ENCODE measurements at regions not wholly inside any gene's neighbourhood (a gene's known extent, or its start where the extent isn't known, plus 50 kb on each side); places are given as distances from the start of the nearest gene placed in this dataset.

DNA sequence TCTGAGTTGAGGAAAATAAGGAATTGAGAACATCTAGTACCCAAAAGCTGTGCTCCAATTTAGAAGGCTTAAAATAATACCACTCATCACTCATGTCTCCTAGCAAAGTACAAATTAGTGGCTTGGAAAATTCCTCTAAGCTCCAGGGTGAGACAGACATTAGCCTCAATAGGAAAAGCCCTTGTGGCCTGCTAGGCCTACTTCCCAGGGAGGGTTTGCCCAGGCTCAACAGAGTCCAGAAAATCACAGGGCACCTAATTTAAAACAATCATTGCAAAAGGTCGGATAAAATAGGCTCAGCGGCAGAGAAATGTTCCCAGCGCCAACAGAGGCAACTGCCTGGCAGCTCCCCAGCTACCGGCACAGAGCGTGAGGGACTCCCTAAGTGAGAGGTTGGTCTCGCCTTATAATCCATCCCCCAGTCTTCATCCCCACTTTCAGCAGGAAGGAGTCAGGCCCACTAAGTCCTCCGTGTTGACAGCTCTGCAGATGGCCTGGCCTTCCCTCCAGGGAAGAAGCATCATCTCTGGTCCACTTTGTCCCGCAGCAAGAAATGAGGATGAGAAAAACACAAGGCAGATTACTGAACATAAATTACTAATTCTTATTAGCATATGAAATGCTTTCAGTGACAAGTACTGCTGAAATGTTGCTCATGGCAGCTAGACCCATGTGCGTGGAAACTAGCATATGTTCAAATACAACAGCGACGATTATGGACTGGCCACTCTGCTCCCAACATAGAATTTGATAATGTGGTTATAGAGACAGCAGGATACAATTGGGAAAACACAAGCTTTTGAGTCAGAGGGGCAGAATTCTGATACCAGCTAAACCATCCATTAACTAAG lies 1177.7 kb upstream of the AUTS2 start:
- no peak for DNase-seq

DNA sequence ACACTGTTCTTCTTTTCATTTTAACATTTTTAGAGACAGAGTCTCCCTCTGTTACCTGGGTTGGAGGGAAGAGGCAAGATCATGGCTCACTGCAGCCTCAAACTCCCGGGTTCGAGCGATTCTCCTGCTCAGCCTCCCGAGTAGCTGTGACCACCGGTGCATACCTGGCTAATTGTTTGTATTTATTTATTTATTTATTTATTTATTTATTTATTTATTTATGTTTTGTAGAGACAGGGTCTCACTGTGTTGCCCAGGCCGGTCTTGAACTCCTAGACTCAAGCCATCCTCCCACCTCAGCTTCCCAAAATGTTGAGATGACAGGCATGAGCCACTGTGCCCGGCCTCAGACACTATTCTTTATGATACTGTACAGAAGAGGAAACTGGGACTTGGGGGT lies 1176.6 kb upstream of the AUTS2 start:
- no peak for DNase-seq

DNA sequence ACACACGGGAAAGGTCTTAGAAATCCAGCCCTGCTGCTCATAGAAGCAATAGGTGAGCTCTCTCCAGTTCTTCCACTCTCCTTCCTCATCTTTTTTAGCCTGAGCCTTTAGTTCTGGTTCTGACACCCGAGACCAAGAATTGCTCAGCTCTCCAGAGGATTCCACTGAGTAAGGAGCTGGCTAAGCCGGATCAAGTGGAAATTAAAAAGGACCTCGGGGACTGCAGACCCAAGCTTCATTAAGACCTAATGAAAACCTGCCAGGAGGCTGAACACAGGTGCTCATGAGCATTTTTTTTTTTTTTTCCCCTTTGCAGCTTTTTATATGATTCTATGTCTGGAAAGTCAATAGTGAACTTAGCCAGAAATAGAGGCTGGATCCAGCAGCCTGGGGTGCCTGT lies 1176.0 kb upstream of the AUTS2 start:
- no peak for DNase-seq

GRCh38 chr7:68423356-68423755 lies 1174.9 kb upstream of the AUTS2 start:
- DNase-seq = no peak

GRCh38 chr7:68424658-68425297 lies 1173.5 kb upstream of the AUTS2 start:
- no peak for DNase-seq

DNA sequence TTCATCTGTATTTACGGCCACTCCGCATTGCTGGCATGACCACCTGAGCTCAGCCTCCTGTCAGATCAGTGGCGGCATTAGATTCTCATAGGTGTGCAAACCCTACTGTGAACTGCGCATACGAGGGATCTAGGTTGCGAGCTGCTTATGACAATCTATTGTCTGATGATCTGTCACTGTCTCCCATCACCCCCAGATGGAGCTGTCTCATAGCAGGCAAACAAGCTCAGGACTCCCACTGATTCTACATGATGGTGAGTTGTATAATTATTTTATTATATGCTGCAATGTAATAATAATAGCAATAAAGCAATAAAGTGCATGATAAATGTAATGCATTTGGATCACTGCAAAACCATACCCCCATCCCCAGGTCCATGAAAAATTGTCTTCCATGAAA lies 1172.9 kb upstream of the AUTS2 start:
- no peak for DNase-seq

DNA sequence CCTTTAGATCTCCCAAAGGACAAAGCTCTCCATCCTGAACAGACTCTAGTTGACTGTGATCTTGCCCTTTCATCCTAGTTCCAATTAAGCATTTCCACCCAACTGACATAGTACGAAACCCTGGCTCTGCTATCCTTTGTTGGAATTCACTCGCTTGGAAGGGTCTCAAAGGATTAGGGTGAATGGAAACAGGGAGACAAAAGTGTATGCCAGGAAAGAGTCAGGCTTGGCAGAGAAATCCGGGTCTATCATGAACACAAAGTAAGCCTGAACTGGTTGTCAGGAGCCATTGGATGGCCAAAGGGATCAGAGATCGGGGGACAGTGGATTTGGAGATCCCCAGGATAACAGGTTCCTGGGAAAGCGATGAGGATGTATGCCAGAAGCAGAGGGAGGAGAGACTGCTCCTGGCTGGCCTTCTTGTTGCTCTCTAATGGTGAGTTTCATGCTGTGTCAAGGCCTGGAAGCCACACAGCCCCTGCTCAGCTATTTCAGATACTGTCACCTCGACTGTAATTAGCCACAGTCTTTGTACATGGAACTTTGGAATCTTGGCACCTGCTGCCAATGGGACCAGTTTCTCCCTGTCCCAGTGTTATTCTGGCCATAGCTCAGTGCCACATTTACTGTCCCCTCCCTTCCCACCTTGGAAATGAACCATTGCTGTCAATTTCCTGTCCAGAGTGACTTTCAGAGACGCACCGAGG lies 1168.7 kb upstream of the AUTS2 start:
- no peak for DNase-seq

GRCh38 chr7:68432585-68432984 lies 1165.7 kb upstream of the AUTS2 start:
- DNase-seq = no peak

DNA sequence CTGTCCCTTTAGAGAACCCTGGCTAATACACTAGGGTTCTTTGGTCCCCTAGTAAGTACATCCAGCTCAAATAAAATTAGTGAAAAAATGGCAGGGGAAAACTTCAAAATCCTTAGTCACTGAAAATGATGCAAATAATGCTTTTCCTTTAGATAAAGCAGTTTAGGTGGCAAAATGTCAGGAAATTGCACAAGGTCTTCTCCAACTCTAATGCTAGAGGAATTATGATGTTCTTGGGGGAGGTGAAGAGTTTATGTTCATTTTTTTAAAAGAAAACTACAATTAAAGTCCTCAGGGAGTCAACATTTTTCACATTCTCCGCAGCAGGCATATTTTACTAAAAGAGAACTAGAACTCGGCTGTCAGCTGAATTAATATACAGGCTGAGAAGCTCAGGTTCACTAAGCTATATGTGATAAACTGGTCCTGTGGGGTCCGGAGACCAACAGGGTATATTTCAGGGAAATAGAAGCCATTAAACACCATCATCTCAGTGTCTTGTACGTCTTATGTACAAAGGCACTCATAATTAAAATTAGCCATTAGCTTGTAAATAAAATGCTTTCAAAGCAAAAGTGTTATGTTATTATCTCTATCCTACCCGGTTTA lies 1164.7 kb upstream of the AUTS2 start:
- no peak for DNase-seq

GRCh38 chr7:68434857-68435256 lies 1163.4 kb upstream of the AUTS2 start:
- DNase-seq = no peak

DNA sequence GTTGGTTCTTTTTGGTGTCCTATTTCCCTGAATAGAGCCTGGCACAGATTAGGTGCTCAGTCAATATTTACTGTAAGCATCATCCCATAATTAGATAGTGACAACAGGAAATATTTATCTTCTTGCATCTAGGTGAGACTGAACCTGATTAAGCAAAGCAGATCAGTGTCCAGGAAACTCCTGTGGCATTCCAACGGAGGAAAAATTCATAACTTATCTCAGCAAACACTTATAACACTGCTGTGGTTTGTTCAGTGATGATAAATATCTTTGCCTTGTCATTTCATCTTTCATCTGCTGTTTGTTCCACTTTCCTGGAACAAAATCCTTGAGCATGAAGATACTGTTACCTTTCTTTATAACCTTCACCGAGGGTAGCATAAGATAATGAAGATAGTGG lies 1160.3 kb upstream of the AUTS2 start:
- no peak for DNase-seq

DNA sequence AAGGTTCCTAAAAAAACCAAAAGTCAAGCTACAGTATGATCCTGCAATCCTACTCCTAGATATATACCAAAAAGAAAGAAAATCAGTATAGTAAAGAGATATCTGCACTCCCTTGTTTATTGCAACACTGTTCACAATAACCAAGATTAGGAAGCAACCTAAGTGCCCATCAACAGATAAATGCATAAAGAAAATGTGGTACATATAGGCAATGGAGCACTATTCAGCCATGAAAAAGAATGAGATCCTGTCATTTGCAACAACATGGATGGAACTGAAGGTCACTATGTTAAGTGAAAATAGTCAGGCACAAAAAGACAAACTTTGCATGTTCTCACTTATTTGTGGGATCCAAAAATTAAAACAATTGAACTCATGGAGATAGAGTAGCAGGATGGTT lies 1159.5 kb upstream of the AUTS2 start:
- DNase-seq = no peak

DNA sequence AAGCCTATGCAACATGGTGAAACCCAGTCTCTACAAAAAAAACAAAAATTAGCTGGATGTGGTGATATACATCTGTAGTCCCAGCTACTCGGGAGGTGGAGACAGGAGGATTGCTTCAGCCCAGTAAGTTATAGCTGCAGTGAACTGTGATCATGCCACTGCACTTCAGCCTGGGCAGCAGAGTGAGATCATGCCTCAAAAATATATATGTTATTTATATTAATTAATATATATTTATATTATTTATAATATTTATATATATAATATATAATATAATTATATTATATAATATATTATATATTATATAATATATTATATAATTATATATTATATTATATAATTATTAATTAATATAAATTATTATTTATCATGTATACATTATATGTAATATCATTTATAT lies 1158.4 kb upstream of the AUTS2 start:
- DNase-seq = no peak

- DNase-seq = no peak
These were observed 1157.4 kb upstream of the AUTS2 start for GRCh38 chr7:68440866-68441265.

- no peak for DNase-seq
These were observed 1156.6 kb upstream of the AUTS2 start for GRCh38 chr7:68441645-68442044.

DNA sequence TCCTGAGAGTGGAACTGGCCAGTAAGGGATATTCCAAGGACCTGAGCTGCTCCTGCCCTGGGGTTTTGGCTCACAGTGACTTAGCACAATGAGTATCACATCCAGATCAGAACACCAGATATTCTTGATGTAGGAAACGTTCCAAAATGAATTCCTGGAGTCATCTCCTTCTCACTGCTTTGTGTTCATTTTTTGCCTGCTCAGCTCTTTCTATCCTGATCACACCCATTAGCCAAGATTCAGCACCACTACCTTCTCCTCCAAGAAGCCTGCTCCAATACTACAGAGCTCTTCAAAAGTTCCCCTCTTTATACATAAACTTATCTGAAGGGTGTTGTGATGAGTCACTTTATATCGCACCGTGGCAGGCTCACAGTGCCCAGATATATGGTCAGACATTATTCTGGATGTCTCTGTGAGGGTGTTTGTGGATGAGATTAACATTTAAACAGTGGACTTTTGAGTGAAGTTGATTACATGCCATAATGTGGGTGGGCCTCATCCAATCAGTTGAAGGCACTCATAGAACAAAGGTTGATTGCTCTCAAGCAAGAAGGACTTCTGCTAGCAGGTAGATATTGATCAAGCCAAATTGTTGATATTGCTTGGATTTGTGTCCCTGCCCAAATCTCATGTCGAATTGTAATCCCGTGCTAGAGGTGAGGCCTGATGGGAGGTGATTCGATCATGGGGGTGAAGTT lies 1155.2 kb upstream of the AUTS2 start:
- DNase-seq = no peak

GRCh38 chr7:68444042-68444441 lies 1154.2 kb upstream of the AUTS2 start:
- no peak for DNase-seq

- no peak for DNase-seq
These were observed 1153.3 kb upstream of the AUTS2 start for GRCh38 chr7:68444956-68445355.

DNA sequence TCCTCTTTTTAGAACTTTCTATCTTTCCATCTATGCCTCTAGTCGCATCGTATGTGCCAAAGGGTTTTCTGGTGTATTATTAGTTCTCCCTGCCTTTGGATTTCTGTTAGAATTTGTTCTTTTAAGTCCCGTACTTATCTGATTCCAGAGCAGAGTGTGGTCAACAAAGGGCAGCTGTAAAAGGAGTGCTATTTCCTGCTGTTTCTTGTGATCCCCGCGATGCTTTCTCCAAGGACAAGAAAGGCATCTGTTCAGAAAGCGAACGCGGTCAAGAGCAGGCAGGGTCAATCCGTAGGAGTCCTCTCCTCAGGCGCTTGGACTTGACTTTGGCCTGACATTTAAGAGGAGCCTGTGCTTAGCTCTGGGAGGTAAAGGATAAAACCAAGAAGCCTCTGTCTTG lies 1152.1 kb upstream of the AUTS2 start:
- no peak for DNase-seq

DNA sequence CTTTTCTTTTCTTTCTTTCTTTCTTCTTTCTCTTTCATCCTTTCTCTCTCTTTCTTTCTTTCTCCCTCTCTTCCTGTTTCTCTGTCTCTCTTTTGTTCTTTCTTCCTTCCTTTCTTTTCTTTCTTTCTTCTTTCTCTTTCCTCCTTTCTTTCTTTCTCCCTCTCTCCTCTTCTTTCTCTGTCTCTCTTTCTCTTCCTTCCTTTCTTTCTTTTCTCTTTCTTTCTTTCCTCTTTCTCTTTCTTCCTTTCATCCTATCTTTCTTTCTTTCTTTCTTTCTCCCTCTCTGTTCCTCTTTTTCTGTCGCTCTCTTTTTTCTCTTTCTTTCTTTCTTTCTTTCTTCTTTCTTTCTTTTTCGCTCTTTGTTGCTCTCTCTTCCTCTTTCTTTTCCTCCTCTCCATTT lies 1149.2 kb upstream of the AUTS2 start:
- DNase-seq = no peak

GRCh38 chr7:68449816-68450215 lies 1148.5 kb upstream of the AUTS2 start:
- no peak for DNase-seq

DNA sequence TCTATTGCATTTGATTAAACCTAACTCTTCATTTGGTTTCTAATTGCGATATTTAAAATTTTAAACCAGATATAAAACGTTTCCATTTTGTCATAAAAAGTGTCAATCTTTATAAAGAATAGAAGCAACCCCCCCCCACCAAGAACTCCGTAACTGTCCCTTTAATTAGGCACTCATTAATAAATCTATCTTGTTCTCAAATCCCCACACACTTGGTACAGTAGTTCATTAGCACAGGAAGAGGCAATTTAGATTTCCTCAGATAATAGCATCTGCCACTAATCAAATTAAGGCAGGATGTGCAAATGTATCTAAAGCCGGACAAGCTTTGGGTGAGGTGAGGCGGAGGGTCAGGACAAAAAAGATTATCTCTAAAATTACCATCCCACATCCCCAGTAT lies 1143.3 kb upstream of the AUTS2 start:
- DNase-seq = no peak

DNA sequence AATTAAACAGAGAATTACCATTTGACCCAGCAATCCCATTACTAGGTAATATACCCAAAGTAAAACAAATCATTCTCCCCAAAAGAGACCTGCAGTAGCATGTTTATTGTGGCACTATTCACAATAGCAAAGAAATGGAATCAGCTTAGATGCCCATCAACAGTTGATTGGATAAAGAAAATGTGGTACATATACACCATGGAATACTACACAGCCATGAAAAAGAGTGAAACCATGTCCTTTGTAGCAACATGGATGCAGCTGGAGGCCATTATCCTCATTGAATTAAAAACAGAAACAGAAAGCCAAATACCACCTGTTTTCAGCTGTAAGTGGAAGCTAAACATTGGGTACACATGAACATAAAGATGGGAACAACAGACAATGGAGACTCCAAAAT lies 1141.8 kb upstream of the AUTS2 start:
- DNase-seq = no peak

Data from Kasumi-1 (cell line).